GM19463 (cell line): ENCODE measurements at regions not wholly inside any gene's neighbourhood (a gene's known extent, or its start where the extent isn't known, plus 50 kb on each side); places are given as distances from the start of the nearest gene placed in this dataset.
A peak's percentile ranks its signal among the peaks of the same experiment; 100 is the strongest.

Experiments used
- ATAC-seq: cut with Tn5 transposase; IDR thresholded peaks from one replicate; pipeline ENCODE4 v1.9.1; 2021; ENCODE audit warnings: mild to moderate bottlenecking, moderate library complexity; ENCODE audit not compliant: unreplicated experiment

GRCh38 chr14:89014569-89014850, 190.1 kb downstream of the TTC8 start:
- no peak for ATAC-seq

GRCh38 chr14:89015016-89015415, 190.6 kb downstream of the TTC8 start:
- ATAC-seq: no peak

- ATAC-seq: no peak
Measured at GRCh38 chr14:89017417-89017816, 193.0 kb downstream of the TTC8 start.

- no peak for ATAC-seq
Measured at GRCh38 chr14:89022274-89022673, 197.8 kb downstream of the TTC8 start.

DNA sequence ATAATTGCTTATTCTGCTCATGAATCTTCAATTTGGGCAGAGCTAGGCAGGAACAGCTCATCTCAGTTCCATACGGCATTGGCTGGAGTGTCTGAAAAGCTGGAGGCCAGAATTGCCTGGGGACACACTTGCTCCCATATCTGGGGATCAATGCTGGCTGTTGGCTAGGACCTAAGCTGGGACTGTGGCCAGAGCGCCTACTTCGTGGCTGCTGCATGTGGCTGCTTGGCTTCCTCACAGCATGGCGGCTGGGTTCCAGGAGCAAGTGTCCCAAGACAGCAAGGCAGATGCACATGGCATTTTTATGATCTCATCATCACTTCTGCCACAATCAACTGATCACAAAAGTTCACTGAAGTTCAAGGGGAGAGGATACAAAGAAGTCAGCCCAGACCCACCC, 200.2 kb downstream of the TTC8 start:
- no peak for ATAC-seq

- no peak for ATAC-seq
Measured at GRCh38 chr14:89025561-89026236, 201.2 kb downstream of the TTC8 start.

GRCh38 chr14:89027097-89027740, 202.8 kb downstream of the TTC8 start:
- ATAC-seq: peak; percentile 85

DNA sequence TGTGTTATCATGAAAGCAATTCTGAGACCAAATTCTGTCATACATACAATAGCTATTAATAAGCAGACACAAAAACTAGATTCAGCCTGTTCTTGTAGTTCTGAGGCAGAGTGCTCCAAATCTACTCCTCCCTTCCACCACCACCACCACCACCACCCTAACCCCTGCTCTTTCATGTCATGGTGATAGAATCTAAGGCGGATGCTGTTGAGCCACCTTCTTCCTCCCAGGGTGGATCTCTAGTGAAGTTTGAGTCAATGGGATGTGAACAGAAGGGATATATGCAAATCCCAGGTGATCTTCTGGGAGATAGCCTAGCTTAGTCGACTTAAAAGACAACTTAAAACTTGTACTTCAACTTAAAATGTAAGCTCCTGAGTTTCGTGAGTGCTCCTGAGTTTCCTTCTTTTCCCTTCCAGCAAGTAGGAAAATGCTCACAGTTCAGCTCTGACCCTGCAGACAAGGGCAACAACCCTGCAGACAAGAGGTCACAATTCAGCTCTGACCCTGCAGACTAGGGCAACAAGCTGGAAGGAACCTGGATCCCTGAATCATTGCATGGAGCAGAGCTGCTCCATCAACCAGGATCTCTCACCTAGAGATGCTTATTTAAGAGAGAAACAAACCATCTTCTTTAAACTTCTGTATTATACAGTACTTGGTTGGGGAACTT, 204.1 kb downstream of the TTC8 start:
- no peak for ATAC-seq

DNA sequence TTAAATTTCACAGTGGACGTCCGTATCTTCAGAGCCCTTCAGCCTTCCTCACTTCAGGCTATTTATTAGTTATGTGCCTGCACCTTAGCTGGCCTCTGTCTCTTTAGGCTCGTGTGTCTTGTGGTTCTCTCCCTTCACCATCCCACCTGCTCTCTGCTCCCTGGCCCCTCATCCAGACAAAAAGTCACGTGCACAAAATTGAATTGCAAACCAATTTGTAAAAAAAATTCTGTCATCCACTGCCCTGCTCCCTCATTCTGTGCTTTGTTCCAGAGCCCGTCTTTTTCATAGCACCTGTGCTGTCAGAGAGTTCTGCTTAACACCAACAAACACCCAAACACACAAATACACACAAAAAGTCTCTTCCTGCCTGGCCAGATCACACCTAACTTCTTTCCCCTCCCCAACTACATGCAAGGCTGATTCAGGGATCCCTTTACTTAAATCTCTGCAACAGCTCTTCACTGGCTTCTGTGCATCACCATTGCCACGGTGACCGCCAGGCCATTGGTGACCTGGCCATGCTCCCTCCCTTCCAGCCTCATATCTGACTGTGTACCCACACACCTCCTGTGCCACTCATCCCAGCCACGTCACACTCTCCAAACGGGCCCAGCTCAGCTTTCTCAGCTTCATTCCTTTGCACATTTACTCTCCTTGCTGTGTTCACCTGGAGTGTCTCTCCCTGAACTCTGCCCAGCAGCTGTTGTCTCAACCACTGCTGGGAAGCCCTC, 205.7 kb downstream of the TTC8 start:
- ATAC-seq: no peak

DNA sequence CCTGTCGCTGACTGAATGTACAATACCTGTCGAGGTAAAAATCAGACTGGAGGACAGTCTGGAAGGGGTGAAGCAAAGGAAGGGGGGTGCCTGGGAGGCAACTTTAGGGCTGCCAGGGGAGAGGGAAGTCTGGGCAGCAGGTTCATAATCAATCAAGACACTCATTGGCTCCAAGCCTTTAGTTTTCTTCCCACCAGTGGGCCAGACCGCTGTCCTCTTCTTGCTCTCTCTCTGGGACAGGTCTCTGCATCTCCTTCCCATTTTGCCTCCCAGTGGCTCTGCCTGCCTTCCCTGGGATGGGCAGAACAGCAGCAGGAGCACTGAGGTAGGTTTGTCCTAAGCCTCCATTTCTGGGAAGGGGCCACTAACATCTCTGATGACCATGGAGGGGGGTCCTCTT, 206.5 kb downstream of the TTC8 start:
- no peak for ATAC-seq

DNA sequence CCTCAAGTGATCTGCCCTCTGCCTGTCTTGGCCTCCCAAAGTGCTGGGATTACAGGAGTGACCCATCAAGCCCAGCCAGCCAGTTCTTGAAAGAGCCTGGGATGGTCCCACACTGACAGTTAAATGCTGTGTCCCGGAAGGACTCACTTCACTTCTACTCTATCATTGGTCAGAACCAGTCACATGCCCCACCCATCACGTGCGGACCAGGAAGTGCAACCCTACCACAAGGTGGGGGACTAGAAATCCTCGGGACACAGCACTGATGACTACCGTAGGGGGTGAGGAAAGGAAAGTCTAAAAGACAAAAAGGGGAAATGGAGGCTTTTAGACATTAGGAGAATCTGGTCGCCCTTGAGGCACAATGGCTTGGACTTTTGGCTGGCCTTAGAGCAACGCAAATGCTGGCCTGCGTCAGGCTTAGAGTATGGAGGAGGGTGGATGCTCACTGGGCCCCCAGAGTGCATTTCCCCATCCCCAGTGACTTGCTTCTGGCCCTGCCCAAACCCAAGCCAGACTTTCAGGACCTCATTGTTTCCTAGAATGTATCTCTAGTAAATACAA, 207.7 kb downstream of the TTC8 start:
- no peak for ATAC-seq

GRCh38 chr14:89033756-89034155, 209.3 kb downstream of the TTC8 start:
- no peak for ATAC-seq

DNA sequence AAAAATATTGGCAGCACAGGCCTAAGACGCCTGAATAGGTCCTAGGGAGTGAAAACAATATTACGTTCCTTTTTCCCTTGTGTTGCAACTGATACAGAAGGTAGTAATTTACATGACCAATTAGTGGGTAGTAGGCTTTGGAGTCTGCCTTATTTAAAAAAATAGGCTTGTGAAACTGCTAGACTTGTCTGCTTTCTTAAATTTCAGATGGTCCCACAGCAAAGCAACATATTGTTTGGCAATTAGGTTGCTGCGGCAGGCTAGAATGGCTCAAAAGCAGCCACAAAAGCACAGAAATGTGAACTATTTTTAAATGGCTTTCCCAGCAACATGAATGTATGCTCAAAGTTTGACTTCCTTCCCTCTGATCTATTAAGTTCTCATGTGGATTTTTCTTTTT, 211.9 kb downstream of the TTC8 start:
- no peak for ATAC-seq

- no peak for ATAC-seq
Measured at GRCh38 chr14:89037065-89037464, 212.6 kb downstream of the TTC8 start.

DNA sequence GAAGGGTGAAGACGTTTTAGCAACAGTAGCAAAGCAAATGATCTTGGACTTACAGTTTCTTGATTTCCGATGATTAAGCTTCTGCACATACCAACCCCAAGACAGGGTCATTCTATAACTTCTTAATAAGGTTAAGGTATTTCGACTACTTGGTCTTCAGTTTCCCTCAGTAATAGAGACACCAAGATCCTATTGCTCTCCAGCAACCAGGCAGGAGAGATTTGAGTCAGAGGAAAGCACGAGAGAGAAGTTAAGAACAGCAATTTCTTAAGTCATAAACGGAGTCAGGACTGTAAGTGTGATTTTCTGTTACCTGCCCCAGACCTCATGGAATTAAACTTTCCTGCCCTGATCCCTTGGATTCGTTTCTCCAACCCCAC, 215.6 kb downstream of the TTC8 start:
- ATAC-seq: peak; percentile 20

DNA sequence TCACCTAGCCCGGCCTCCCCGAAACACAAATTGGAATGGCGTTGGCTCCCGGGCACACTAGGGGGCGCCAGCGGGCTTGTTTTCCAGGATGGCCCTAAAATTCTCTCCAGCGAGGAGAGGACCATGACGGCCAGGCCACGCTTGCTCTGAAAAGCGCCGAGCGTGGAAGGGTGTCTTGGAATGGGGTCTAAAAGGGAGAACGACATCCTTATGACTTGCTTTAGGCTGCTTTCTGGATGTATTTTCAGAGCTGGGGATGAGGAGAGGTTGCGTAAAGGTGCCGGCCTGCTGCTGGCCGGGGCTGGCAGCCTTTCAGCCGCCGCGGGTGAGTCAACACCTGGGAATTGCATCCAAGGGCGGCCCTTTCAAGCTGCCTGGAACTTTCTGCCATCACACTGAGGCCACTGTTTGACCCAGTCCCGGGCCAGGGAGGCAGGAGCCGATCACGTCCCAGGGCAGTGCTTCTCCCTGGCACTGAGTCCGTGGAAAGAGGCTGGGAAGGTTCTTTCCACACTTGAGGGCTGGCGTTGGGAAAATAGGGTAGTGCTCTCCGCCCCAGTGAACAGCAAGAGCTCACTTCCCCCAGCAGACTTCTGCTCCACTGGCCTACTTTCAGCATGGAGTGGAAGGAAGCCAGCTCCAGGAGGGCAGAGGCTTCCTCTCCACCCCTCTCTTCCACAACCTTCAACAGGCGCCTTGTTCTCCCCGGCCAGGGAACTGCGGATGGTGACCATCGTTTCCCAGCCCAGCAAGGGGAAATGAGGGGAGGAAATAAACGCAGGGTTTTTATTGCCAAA, 216.2 kb downstream of the TTC8 start:
- peak; percentile 78 for ATAC-seq

- no peak for ATAC-seq
Measured at GRCh38 chr14:89041257-89041582, 216.8 kb downstream of the TTC8 start.

DNA sequence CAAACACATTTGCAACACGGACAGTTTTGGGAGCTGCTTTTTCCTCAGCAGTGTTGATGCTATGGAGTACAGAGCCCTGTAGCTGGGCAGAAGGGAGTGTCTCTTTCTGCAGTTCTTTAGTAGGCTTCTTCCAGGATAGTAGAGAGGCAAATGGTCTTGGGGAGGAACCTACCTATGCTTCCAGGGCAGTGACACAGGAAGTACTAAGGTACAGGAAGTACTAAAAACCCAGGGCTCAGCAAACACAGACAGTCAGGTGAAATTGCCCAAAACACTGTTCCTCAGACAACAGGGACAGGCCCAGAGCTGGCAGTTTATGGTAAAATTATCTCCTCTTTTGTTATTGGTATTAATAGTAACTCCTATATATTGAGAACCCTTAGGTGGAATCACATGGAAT, 217.6 kb downstream of the TTC8 start:
- no peak for ATAC-seq

- no peak for ATAC-seq
Measured at GRCh38 chr14:89053303-89053702, 228.9 kb downstream of the TTC8 start.

DNA sequence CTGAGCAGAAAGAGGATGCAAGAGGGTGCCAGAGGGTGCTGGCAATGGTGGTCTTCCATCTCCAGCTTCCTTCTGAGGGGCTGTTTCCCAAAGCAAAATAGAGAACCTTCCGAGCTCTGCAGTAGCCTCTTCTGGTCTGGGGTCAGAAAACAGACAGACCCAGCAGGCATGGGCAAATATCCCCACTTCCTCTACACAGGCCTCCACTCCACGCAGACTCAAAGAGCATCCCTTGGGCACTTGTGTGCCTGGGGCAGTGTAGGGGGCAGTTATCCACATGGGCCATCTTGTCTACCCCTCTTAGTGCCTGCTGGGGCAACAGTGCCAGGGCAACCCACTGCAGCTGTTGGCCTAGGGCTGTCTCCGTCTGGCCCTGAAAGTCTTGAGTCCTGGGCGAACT, 231.9 kb downstream of the TTC8 start:
- no peak for ATAC-seq

DNA sequence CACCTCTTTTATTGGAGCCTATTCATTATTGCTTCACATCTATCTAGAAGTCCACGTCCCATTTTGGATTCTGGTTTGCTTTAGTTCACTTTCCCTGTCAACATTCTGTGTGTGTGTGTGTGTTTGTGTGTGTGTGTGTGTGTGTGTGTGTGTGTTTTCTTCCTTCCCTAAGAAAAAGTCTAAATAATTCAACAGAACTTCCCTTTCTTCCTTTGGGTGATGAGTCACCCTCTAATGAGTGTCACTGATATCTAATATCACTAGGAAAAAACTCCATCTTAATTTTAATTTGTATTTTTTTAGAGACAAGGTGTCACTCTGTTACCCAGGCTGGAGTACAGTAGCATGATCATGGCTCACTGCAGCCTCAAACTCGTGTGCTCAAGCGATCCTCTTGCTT, 234.2 kb downstream of the TTC8 start:
- no peak for ATAC-seq
